NB4 (cell line): ENCODE measurements at regions not wholly inside any gene's neighbourhood (a gene's known extent, or its start where the extent isn't known, plus 50 kb on each side); places are given as distances from the start of the nearest gene placed in this dataset.

Source experiments
- POLR2A ChIP-seq: IDR thresholded peaks from 2 replicates; pipeline ENCODE4 v1.6.1; 2011; ENCODE audit warnings: mild to moderate bottlenecking; ENCODE audit not compliant: insufficient read length; ENCODE audit errors: extremely low read depth
- TF ChIP-seq, protein P1 (sequence below): IDR thresholded peaks from one replicate; pipeline ENCODE4 v1.5.1; 2012; ENCODE audit warnings: low read depth, low read length
- TF ChIP-seq, protein P2 (sequence below): IDR thresholded peaks from 2 replicates; pipeline ENCODE4 v1.6.1; 2011; ENCODE audit warnings: low read depth, low read length

DNA sequence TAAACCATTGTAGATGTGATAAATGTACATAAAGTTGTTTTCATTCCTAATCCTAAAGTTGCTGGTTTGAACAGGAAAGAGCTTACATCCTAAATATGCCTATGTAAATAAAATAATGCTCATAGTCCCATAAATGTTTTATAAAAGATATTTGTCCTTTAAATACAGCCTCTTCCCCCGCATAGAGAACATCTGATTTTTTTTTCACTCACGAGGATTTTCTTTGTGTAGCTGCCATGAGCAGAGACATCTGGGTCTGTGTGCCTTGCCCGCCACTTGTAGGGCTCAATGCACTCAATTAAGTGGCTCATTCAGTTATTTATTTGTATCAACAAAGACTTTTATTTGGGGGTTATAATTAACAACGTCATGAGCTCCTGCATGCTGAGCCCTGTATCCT, 72.8 kb downstream of the SOWAHC start:
- TF ChIP-seq, protein P1, sequence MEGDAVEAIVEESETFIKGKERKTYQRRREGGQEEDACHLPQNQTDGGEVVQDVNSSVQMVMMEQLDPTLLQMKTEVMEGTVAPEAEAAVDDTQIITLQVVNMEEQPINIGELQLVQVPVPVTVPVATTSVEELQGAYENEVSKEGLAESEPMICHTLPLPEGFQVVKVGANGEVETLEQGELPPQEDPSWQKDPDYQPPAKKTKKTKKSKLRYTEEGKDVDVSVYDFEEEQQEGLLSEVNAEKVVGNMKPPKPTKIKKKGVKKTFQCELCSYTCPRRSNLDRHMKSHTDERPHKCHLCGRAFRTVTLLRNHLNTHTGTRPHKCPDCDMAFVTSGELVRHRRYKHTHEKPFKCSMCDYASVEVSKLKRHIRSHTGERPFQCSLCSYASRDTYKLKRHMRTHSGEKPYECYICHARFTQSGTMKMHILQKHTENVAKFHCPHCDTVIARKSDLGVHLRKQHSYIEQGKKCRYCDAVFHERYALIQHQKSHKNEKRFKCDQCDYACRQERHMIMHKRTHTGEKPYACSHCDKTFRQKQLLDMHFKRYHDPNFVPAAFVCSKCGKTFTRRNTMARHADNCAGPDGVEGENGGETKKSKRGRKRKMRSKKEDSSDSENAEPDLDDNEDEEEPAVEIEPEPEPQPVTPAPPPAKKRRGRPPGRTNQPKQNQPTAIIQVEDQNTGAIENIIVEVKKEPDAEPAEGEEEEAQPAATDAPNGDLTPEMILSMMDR, result no peak
- TF ChIP-seq POLR2A, result no peak
- TF ChIP-seq, protein P2, sequence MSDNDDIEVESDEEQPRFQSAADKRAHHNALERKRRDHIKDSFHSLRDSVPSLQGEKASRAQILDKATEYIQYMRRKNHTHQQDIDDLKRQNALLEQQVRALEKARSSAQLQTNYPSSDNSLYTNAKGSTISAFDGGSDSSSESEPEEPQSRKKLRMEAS, result no peak
